Esophagus muscularis mucosa (tissue), 3 donors: ENCODE measurements at regions not wholly inside any gene's neighbourhood (a gene's known extent, or its start where the extent isn't known, plus 50 kb on each side); places are given as distances from the start of the nearest gene placed in this dataset.

ENCODE experiments used
- CTCF ChIP-seq, 3 experiments: fragments of 200-600 bp in 2 of 3; fragments of 450-650 bp in 1 of 3; sonication (generic) in 2 of 3; IDR thresholded peaks; one replicate each; pipeline ENCODE4 v1.5.1; 2017 to 2019; ENCODE audit warnings: antibody characterized with exemption in 3 of 3, mild to moderate bottlenecking in 2 of 3, moderate library complexity in 1 of 3
- EP300 ChIP-seq: sonication (generic); formaldehyde crosslinking; IDR thresholded peaks from one replicate; pipeline ENCODE4 v1.6.1; 2017; ENCODE audit warnings: antibody characterized with exemption

GRCh38 chr12:28059668-28060067 is 87.1 kb upstream of the PTHLH start:
- TF ChIP-seq EP300: no peak
- TF ChIP-seq CTCF (IDR thresholded peaks at IDR 0.05): no peak
